GM12878 (cell line): ENCODE measurements at regions not wholly inside any gene's neighbourhood (a gene's known extent, or its start where the extent isn't known, plus 50 kb on each side); places are given as distances from the start of the nearest gene placed in this dataset.

Experiments used
- LARP7 ChIP-seq: fragments of 450-650 bp; IDR thresholded peaks from 2 replicates; pipeline ENCODE4 v1.6.1; 2017; ENCODE audit warnings: mild to moderate bottlenecking
- MYC ChIP-seq: IDR thresholded peaks from 2 replicates; pipeline ENCODE4 v1.6.1; 2011; ENCODE audit warnings: mild to moderate bottlenecking, low read length, moderate library complexity, inconsistent platforms; ENCODE audit not compliant: insufficient read depth, insufficient replicate concordance, insufficient read length, severe bottlenecking
- POLR2AphosphoS2 ChIP-seq: IDR thresholded peaks from 2 replicates; pipeline ENCODE4 v1.6.1; 2011; ENCODE audit warnings: low read depth, mild to moderate bottlenecking, low read length, improper control_type of control experiment, moderate library complexity
- TAF1 ChIP-seq: IDR thresholded peaks from 2 replicates; pipeline ENCODE4 v1.6.1; 2011; ENCODE audit warnings: mild to moderate bottlenecking, low read depth, low read length, borderline replicate concordance
- ZNF24 ChIP-seq: fragments of 450-650 bp; IDR thresholded peaks from 2 replicates; pipeline ENCODE4 v1.6.1; 2017; ENCODE audit warnings: antibody characterized with exemption, mild to moderate bottlenecking
- ZSCAN29 ChIP-seq: fragments of 450-650 bp; IDR thresholded peaks from 2 replicates; pipeline ENCODE4 v1.6.1; 2017; ENCODE audit warnings: mild to moderate bottlenecking, moderate library complexity
- TF ChIP-seq, protein P1 (sequence below), 3 experiments: IDR thresholded peaks in 2 of 3; conservative IDR thresholded peaks in 1 of 3; 2 replicates each; pipeline ENCODE4 v1.5.1; 2011; ENCODE audit warnings: low read depth in 3 of 3, low read length in 3 of 3, mild to moderate bottlenecking in 3 of 3, control low read depth in 2 of 3, moderate library complexity in 2 of 3, inconsistent platforms in 1 of 3, mixed read lengths in 1 of 3; ENCODE audit not compliant: control insufficient read depth in 2 of 3, insufficient read depth in 1 of 3; ENCODE audit errors: extremely low read depth in 1 of 3

DNA sequence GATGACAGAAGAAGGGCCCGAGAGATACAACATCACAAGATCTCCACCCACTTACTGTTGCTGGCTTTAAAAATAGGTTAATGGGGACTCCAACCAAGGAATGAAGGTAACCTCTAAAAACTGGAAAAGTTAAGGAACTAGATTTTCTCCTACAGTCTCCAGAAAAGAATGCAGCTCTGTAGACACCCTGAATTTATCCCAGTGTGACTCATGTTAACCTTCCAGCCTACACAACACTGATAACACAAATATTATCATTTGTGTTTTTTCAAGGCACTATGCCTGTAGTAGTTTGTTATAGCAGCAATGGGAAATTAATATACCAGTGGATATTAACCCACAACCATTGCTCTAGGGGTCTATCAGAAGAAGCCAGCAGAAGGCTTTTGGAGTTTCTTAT, 730.7 kb upstream of the ZP4 start:
- TF ChIP-seq MYC (no peak), POLR2AphosphoS2 (no peak), TAF1 (no peak), ZSCAN29 (no peak), LARP7 (no peak), ZNF24 (no peak)
- TF ChIP-seq, protein P1, sequence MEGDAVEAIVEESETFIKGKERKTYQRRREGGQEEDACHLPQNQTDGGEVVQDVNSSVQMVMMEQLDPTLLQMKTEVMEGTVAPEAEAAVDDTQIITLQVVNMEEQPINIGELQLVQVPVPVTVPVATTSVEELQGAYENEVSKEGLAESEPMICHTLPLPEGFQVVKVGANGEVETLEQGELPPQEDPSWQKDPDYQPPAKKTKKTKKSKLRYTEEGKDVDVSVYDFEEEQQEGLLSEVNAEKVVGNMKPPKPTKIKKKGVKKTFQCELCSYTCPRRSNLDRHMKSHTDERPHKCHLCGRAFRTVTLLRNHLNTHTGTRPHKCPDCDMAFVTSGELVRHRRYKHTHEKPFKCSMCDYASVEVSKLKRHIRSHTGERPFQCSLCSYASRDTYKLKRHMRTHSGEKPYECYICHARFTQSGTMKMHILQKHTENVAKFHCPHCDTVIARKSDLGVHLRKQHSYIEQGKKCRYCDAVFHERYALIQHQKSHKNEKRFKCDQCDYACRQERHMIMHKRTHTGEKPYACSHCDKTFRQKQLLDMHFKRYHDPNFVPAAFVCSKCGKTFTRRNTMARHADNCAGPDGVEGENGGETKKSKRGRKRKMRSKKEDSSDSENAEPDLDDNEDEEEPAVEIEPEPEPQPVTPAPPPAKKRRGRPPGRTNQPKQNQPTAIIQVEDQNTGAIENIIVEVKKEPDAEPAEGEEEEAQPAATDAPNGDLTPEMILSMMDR (IDR thresholded peaks at IDR 0.05 in 2 of 3, conservative IDR thresholded peaks at IDR 0.05 in 1 of 3; ENCODE audit: control insufficient read depth in 2 of 3, extremely low read depth in 1 of 3, insufficient read depth in 1 of 3, low read depth in 3 of 3, low read length in 3 of 3) = no peak
